Panc1 (cell line): ENCODE measurements at regions not wholly inside any gene's neighbourhood (a gene's known extent, or its start where the extent isn't known, plus 50 kb on each side); places are given as distances from the start of the nearest gene placed in this dataset.
"Not testable (repeated sequence)": the region's sequence is repeated elsewhere in the genome, so short reads cannot be mapped to it uniquely, and the experiment has no call there.

Experiments
- ATAC-seq: fragments of 200-7000 bp; cut with Tn5 transposase; 2 replicates; pipeline ENCODE4 v1.9.1; 2020; ENCODE audit warnings: mild to moderate bottlenecking, moderate library complexity
- BruUV-seq: library from RNA; stranded (reverse); fragments of 400-500 nt; replicated peaks from 2 replicates; lab custom pipeline; 2021; lab: Mats Ljungman, UMichigan
- CTCF ChIA-PET: fragments of 300-600 bp; sonication (Branson Sonifier 250); formaldehyde crosslinking; loops from one replicate; lab custom pipeline; 2022; ENCODE audit warnings: antibody characterized with exemption; lab: Charles Lee
- POLR2A ChIA-PET: fragments of 300-600 bp; sonication (Branson Sonifier 250); formaldehyde crosslinking; loops from one replicate; lab custom pipeline; 2022; ENCODE audit warnings: antibody characterized with exemption; lab: Charles Lee
- DNase-seq: peaks from one replicate; pipeline ENCODE4 v3.0.0-alpha.2; 2010; ENCODE audit warnings: low read depth, low spot score
- H3K27ac ChIP-seq: 2 replicates; pipeline ENCODE4 v1.5.1; 2011; ENCODE audit warnings: mild to moderate bottlenecking, low read length, inconsistent platforms
- H3K27me3 ChIP-seq: fragments of 200-500 bp; sonication (Bioruptor generic); 2 replicates; pipeline ENCODE4 v1.6.0; 2014; ENCODE audit warnings: low read length, inconsistent platforms; ENCODE audit not compliant: control insufficient read depth, insufficient read depth
- H3K36me3 ChIP-seq: fragments of 200-500 bp; sonication (Bioruptor generic); 2 replicates; pipeline ENCODE4 v1.5.1; 2014; ENCODE audit warnings: inconsistent platforms, mild to moderate bottlenecking, low read length, moderate library complexity; ENCODE audit not compliant: control insufficient read depth, insufficient read depth
- H3K4me1 ChIP-seq: 2 replicates; pipeline ENCODE4 v1.5.1; 2011; ENCODE audit warnings: inconsistent platforms, mild to moderate bottlenecking, low read length, moderate library complexity; ENCODE audit not compliant: control insufficient read depth, insufficient read depth
- H3K4me3 ChIP-seq, 2 experiments: 2 replicates each; pipeline ENCODE4 v1.5.1; 2011 to 2012; ENCODE audit warnings: low read depth in 2 of 2, low read length in 2 of 2, mild to moderate bottlenecking in 2 of 2, inconsistent platforms in 1 of 2, moderate library complexity in 1 of 2
- H3K9me3 ChIP-seq: fragments of 200-500 bp; sonication (Bioruptor generic); 2 replicates; pipeline ENCODE4 v1.5.1; 2014; ENCODE audit warnings: low read depth, mild to moderate bottlenecking, inconsistent platforms, low read length, moderate library complexity; ENCODE audit not compliant: control insufficient read depth, insufficient read depth
- CTCF ChIP-seq: fragments of 450-650 bp; IDR thresholded peaks from 2 replicates; pipeline ENCODE4 v1.5.1; 2017; ENCODE audit warnings: mild to moderate bottlenecking
- POLR2AphosphoS5 ChIP-seq: IDR thresholded peaks from 2 replicates; pipeline ENCODE4 v1.6.1; 2012; ENCODE audit warnings: mild to moderate bottlenecking, low read depth, low read length, moderate library complexity
- REST ChIP-seq, 2 experiments: IDR thresholded peaks; 2 replicates each; pipeline ENCODE4 v1.6.1; 2011 to 2012; ENCODE audit warnings: low read depth in 2 of 2, control low read depth in 1 of 2, low read length in 1 of 2, mild to moderate bottlenecking in 1 of 2, moderate library complexity in 1 of 2; ENCODE audit not compliant: insufficient read depth in 1 of 2
- SIN3A ChIP-seq: IDR thresholded peaks from 2 replicates; pipeline ENCODE4 v1.6.1; 2012; ENCODE audit warnings: low read depth, mild to moderate bottlenecking, low read length, moderate library complexity, borderline replicate concordance; ENCODE audit not compliant: insufficient read depth
- TCF7L2 ChIP-seq: IDR thresholded peaks from 2 replicates; pipeline ENCODE4 v1.6.1; 2011; ENCODE audit warnings: mild to moderate bottlenecking, low read depth, low read length, inconsistent platforms
- in situ Hi-C: cut with HindIII; loops from 2 replicates; pipeline ENCODE4 v1.10.0; 2016; ENCODE audit warnings: low sequenced_read_pairs, low pct_unique_long_range_greater_than_20kb
- intact Hi-C: fragments of 100-400 bp; cut with micrococcal nuclease; formaldehyde crosslinking; loops from one replicate; pipeline ENCODE4 v1.10.0; 2022; ENCODE audit not compliant: unreplicated experiment

- no TSS peak for BruUV-seq
- CTCF ChIA-PET = no interaction called here
- DNase-seq (no peak), ATAC-seq (no peak)
- POLR2A ChIA-PET = no interaction called here
- in situ Hi-C loops (no loop called here), intact Hi-C loops (no loop called here)
- no peaks in the 10 kb centered on the region; the same call in 1 of the 2 replicates for H3K9me3 ChIP-seq
- H3K36me3 ChIP-seq = no peaks in the 10 kb centered on the region
- no peaks in the 10 kb centered on the region for H3K4me1 ChIP-seq
- TF ChIP-seq POLR2AphosphoS5 (no peak), SIN3A (no peak), CTCF (no peak), TCF7L2 (no peak), REST (IDR thresholded peaks at IDR 0.05; ENCODE audit: insufficient read depth in 1 of 2, low read depth in 2 of 2, low read length in 1 of 2) (no peak)
- no peaks in the 10 kb centered on the region for H3K27me3 ChIP-seq
- H3K4me3 ChIP-seq = no peak overlapping the region
- no peak overlapping the region for H3K27ac ChIP-seq
Measured at GRCh38 chr11:87804176-87804575, 371.1 kb downstream of the RAB38 start.

GRCh38 chr11:87803748-87804147, 371.5 kb downstream of the RAB38 start:
- Histone ChIP-seq H3K4me1 (no peaks in the 10 kb centered on the region), H3K27me3 (no peaks in the 10 kb centered on the region), H3K9me3 (no peaks in the 10 kb centered on the region), H3K4me3 (no peak overlapping the region), H3K36me3 (no peaks in the 10 kb centered on the region), H3K27ac (no peak overlapping the region)
- ChIA-PET CTCF (no interaction called here), POLR2A (no interaction called here)
- BruUV-seq = no TSS peak
- TF ChIP-seq CTCF (no peak), TCF7L2 (no peak), SIN3A (no peak), POLR2AphosphoS5 (no peak), REST (IDR thresholded peaks at IDR 0.05; ENCODE audit: insufficient read depth in 1 of 2, low read depth in 2 of 2, low read length in 1 of 2) (no peak)
- in situ Hi-C loops = no loop called here
- DNase-seq (no peak), ATAC-seq (no peak)
- intact Hi-C loops = no loop called here

- H3K27me3 ChIP-seq, H3K4me1 ChIP-seq, DNase-seq, BruUV-seq, in situ Hi-C loops, H3K9me3 ChIP-seq, ATAC-seq, H3K36me3 ChIP-seq, POLR2A ChIA-PET, intact Hi-C loops, H3K4me3 ChIP-seq, CTCF ChIA-PET, H3K27ac ChIP-seq: not testable (repeated sequence)
Measured at GRCh38 chr11:87784862-87785261, 390.4 kb downstream of the RAB38 start.
